Stimulated activated CD4-positive, alpha-beta T cell treated with anti-CD3 and anti-CD28 coated beads, Interleukin-2, amount 100 ng/mL, for 4 hours (primary cell): ENCODE measurements at regions not wholly inside any gene's neighbourhood (a gene's known extent, or its start where the extent isn't known, plus 50 kb on each side); places are given as distances from the start of the nearest gene placed in this dataset.
"Not testable (repeated sequence)": the region's sequence is repeated elsewhere in the genome, so short reads cannot be mapped to it uniquely, and the experiment has no call there.

Experiments
- DNase-seq: peaks from one replicate; pipeline ENCODE4 v3.0.0-alpha.2; 2020; ENCODE audit warnings: low read depth

- no peak for DNase-seq
Measured at GRCh38 chr9:15113288-15113687, 193.7 kb downstream of the TTC39B start.

DNA sequence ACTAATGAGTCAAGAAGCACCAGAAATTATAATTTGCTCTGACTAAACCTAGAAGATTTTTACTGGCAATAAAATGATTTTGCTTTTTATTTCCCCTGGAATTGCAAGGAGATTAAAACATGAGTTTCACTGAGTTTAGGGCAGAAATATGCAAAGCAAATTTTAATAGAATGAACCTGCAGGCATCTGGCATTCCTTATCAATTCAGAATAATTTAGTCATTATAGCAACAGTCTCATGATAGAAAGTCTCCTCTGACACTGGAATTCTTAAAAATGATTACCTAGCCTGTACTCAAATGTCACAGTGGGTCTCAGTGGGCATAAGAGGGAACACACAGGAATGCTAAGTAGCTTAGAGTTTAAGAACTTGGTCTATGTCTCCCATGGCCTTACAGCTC, 195.9 kb downstream of the TTC39B start:
- DNase-seq = no peak

GRCh38 chr9:15104826-15105420, 194.7 kb upstream of the FREM1 start:
- peak; percentile 18 for DNase-seq

DNA sequence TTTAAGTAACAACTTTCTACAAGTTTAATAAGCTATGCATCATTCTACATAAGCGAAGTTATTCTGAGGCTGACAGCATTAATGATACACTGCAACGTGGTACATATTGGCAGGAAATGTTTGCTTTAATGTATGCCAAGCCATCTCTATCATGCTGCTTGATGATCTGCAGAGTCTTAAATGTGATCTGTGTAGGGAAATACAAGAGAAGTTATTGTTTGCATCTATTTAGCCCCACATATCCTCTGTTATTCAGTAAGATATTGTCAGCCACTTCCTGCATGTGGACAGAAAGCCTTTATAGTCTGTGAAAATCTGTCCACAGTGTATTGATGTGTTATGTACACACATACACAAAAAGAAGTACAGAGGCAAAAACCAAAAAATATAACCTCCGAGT, 193.1 kb upstream of the FREM1 start:
- no peak for DNase-seq

DNA sequence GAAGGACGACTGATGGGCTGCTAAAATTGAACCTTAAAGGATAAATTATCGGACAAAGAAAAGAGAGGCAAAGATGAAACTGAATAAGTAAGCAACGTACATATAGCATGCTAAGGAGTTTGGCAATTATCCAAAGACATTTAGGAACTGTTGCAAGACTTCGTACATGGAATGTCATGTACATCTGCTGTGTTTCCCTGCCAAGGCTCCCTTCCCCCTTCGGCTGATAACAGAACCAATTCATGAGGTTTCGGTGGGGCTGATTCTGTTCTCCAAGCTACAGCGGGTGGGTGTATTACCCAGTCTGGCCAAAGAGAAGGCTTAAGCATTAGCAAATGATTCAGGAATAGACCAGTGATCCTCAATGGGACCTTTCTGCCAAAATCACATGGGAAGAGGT, 190.9 kb upstream of the FREM1 start:
- no peak for DNase-seq

GRCh38 chr9:15100571-15100970, 190.3 kb upstream of the FREM1 start:
- no peak for DNase-seq

DNA sequence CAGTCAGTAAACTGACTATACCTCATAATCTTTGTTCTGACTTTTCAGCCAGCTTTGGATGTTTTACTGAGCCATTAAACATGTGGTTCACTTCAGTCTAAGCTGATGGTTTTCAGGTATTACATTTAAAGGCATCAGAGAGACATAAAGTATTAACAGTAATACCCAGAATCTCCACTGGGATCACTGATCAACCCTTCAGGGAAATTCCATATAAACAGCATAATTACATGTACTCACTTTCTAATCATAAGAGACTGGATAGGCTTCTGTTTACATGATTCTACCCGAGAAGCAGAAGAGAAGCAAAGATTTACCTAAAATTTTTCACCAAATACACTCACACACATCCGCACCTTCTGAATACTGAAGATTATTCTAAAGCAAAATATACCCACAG, 186.7 kb upstream of the FREM1 start:
- no peak for DNase-seq

GRCh38 chr9:15086778-15087324, 176.6 kb upstream of the FREM1 start:
- DNase-seq = no peak

- DNase-seq = no peak
Measured at GRCh38 chr9:15086156-15086763, 176.0 kb upstream of the FREM1 start.

DNA sequence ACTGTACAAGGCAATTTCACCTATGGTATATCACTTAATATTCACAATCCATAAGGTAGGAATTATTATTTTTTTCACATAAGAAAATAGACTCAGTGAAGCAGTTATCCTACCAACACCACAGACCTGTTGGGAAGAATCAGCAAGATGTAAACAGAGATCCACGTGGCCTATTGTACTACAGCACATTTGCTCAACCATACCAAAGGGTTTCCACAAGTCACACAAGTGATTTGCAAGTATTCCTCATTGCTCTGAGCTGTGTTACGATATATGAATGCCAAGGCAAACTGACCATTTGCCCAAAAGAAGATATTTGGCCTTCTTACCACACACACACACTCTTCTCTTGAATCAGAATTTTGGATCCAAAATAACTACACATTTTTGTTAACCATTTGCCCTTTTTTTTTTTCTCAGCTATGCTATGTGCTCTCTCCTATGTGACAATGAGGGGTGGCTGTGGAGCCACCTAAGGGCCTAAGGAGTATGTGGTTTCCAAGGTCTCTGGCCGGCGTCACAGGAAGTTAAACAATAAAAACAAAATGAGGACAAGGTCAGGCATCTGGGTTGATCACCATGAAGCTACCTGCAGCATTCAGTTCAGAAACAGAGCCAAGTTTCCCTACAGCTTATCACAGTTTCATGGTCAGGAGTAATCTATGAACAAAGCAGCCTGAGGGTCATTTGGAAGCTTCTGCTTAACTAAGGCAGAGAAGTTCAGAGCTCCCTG, 171.0 kb upstream of the FREM1 start:
- DNase-seq = no peak

DNA sequence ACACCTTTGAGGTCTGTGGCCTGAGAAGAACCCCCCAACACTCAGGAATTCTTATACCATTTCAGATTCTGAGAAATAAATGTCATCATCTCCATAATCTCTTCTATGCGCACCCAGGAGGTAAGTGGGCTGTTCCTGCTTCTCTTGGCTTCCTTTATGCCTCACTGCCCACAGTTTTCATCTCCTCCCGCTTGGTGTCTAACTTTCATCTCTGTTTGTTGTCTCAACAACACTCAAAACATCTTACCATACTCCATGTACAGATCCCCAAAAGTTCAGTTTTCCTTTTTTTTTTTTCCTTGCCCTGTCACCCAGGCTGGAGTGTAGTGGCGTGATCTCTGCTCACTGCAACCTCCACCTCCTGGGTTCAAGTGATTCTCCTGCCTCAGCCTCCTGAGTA, 170.2 kb upstream of the FREM1 start:
- DNase-seq = no peak

GRCh38 chr9:15079989-15080388, 169.8 kb upstream of the FREM1 start:
- DNase-seq = no peak

GRCh38 chr9:15077946-15078729, 167.9 kb upstream of the FREM1 start:
- no peak for DNase-seq

- no peak for DNase-seq
Measured at GRCh38 chr9:15073620-15074019, 163.4 kb upstream of the FREM1 start.

DNA sequence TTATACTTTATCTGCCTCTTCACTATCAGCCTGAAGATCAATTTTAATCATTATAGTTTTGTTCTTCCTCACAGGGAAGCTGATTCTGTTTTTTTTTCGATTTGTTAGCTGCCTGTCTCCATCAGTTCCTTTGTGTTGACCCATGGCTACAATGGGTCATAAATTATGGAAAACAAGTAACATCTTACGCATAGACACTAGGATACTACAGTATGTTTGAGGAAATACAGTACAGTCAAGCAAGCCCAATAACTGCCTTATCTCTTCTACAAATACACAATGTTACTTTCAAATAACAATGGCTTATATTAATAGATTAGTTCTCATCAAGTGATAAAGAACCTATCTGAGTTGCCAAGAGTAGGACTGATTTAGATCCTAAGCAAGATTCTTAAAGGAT, 160.5 kb upstream of the FREM1 start:
- DNase-seq = no peak

DNA sequence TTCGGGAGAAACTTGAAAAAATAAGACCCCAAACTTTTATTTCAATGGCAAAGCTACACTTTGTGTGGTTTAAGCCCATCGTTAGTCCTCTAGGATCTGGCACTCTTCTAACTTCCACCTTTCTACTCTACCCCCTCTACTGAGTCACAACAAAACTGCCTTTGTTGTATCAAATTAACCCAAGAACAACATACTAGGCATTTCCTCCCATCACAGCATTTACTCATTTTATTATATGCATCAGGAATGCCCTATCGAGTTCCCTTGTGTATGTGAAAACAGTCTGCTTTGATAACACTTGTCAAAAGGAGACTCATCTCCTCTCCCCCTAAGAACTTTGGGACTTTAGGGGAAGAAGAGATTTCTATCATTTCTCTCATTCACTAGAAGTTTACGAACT, 158.9 kb upstream of the FREM1 start:
- DNase-seq = no peak

DNA sequence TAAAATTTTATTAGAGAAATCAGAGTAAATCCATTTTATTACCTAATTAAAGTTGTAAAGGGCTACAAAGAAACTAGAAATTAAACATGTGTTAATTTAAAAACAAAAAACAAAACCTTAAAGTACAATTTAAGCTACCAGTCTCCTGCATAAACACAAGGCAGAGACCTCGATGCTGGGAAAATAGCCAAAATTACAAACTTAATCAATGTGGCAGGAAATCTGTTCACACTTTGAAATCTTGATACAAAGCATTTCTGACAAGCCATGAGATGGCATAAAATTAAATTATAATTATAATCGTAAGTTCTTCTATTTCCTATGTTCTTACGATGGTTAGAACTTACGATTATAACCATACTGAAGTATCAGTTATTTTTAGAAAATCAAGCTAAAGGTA, 158.0 kb upstream of the FREM1 start:
- DNase-seq = no peak

- no peak for DNase-seq
Measured at GRCh38 chr9:15059003-15059402, 148.8 kb upstream of the FREM1 start.

DNA sequence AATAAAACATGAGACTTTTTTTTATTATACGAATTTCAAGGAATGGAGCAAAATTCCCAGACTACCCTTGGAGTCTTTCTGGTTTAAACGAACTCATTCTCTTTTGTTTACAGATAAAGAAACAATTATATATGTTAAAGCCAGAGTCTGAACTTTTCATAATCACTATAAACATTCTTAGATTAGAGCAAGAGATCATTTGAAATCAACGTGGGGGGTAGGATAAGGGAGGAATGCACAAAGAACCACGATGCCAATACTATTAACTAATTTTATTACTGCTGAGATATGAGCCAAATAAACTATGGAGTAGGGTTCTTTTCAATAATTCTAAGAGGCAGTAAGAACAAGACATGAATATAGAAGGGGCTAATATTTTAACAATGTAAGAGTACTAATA, 148.0 kb upstream of the FREM1 start:
- DNase-seq = no peak

GRCh38 chr9:15055284-15055683, 145.1 kb upstream of the FREM1 start:
- not testable (repeated sequence) for DNase-seq

- DNase-seq = no peak
Measured at GRCh38 chr9:15048772-15049171, 138.5 kb upstream of the FREM1 start.

GRCh38 chr9:15047028-15047551, 136.9 kb upstream of the FREM1 start:
- DNase-seq = no peak
